ENCODE measurements at regions not wholly inside any gene's neighbourhood (a gene's known extent, or its start where the extent isn't known, plus 50 kb on each side); places are given as distances from the start of the nearest gene placed in this dataset.

GRCh38 chr2:78535395-78535794 is 490.1 kb upstream of the REG3G start:
- TF ChIP-seq CTCF (IDR thresholded peaks at IDR 0.05) = no peak
- H3K27ac ChIP-seq = no peak overlapping the region
- H3K4me3 ChIP-seq = no peak overlapping the region
- no peaks in the 10 kb centered on the region for H3K9me3 ChIP-seq
- no peak for DNase-seq (ENCODE audit: low spot score)
- no peaks in the 10 kb centered on the region for H3K27me3 ChIP-seq
- no peaks in the 10 kb centered on the region for H3K4me1 ChIP-seq
- no peaks in the 10 kb centered on the region for H3K36me3 ChIP-seq

GRCh38 chr2:78538322-78538721 is 487.2 kb upstream of the REG3G start:
- Histone ChIP-seq H3K4me3 (no peak overlapping the region), H3K27me3 (no peaks in the 10 kb centered on the region), H3K27ac (no peak overlapping the region), H3K4me1 (no peaks in the 10 kb centered on the region), H3K9me3 (no peaks in the 10 kb centered on the region), H3K36me3 (no peaks in the 10 kb centered on the region)
- TF ChIP-seq CTCF (IDR thresholded peaks at IDR 0.05) = no peak
- DNase-seq (ENCODE audit: low spot score) = no peak

- H3K36me3 ChIP-seq = no peaks in the 10 kb centered on the region
- no peaks in the 10 kb centered on the region for H3K4me1 ChIP-seq
- no peak for TF ChIP-seq CTCF (IDR thresholded peaks at IDR 0.05)
- DNase-seq (ENCODE audit: low spot score) = no peak
- H3K27ac ChIP-seq = no peak overlapping the region
- H3K9me3 ChIP-seq = no peaks in the 10 kb centered on the region
- no peaks in the 10 kb centered on the region for H3K27me3 ChIP-seq
- H3K4me3 ChIP-seq = no peak overlapping the region
Measured at GRCh38 chr2:78540255-78540654, 485.2 kb upstream of the REG3G start.

GRCh38 chr2:78541088-78541450 is 484.4 kb upstream of the REG3G start:
- no peak for DNase-seq (ENCODE audit: low spot score)
- no peaks in the 10 kb centered on the region for H3K36me3 ChIP-seq
- no peaks in the 10 kb centered on the region for H3K27me3 ChIP-seq
- H3K4me1 ChIP-seq = no peaks in the 10 kb centered on the region
- H3K4me3 ChIP-seq = no peak overlapping the region
- no peak for TF ChIP-seq CTCF (IDR thresholded peaks at IDR 0.05)
- H3K9me3 ChIP-seq = no peaks in the 10 kb centered on the region
- no peak overlapping the region for H3K27ac ChIP-seq

- Histone ChIP-seq H3K27me3 (no peaks in the 10 kb centered on the region), H3K4me3 (no peak overlapping the region), H3K27ac (no peak overlapping the region), H3K9me3 (no peaks in the 10 kb centered on the region), H3K36me3 (no peaks in the 10 kb centered on the region), H3K4me1 (no peaks in the 10 kb centered on the region)
- DNase-seq (ENCODE audit: low spot score) = no peak
- TF ChIP-seq CTCF (IDR thresholded peaks at IDR 0.05) = no peak
Measured at GRCh38 chr2:78541451-78542267, 483.8 kb upstream of the REG3G start.

- H3K27me3 ChIP-seq = no peaks in the 10 kb centered on the region
- no peaks in the 10 kb centered on the region for H3K9me3 ChIP-seq
- H3K4me3 ChIP-seq = no peak overlapping the region
- TF ChIP-seq CTCF (IDR thresholded peaks at IDR 0.05) = no peak
- H3K4me1 ChIP-seq = no peaks in the 10 kb centered on the region
- no peak overlapping the region for H3K27ac ChIP-seq
- DNase-seq (ENCODE audit: low spot score) = no peak
- H3K36me3 ChIP-seq = no peaks in the 10 kb centered on the region
Measured at GRCh38 chr2:78546843-78547242, 478.7 kb upstream of the REG3G start.

Data from right atrium auricular region (tissue), 2 donors.